Adrenal gland (tissue), 5 donors: ENCODE measurements at regions not wholly inside any gene's neighbourhood (a gene's known extent, or its start where the extent isn't known, plus 50 kb on each side); places are given as distances from the start of the nearest gene placed in this dataset.

Experiments used
- POLR2A ChIP-seq, 2 donors: fragments of 450-650 bp; IDR thresholded peaks; one replicate each; pipeline ENCODE4 v1.6.1; 2017; ENCODE audit warnings: antibody characterized with exemption in 2 of 2, mild to moderate bottlenecking in 2 of 2, moderate library complexity in 1 of 2
- TF ChIP-seq, protein P1 (sequence below), 6 experiments: fragments of 450-650 bp in 4 of 6; fragments of 200-600 bp in 2 of 6; sonication (generic) in 1 of 6; IDR thresholded peaks; 1 replicate in 5 of 6; 2 replicates in 1 of 6; pipeline versions ENCODE4 v1.5.1 to v1.8.0; 2016 to 2021; ENCODE audit warnings: antibody characterized with exemption in 6 of 6, mild to moderate bottlenecking in 2 of 6, moderate library complexity in 1 of 6
- donor health status: DM: no; HTN: no; CAD: no.

DNA sequence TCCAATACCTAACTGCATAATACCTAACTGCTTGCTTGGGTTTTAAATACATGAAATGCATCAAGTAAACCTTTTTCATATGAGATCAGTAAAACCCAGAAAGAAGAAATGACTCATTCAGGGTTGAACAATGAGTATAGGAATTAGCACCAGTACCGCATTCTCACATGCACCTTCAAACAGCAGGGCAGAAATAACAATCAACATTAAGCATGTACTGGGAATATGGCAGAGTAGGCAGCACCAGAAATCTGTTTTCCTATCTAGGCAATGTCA, 850.3 kb upstream of the SORCS1 start:
- TF ChIP-seq, protein P1, sequence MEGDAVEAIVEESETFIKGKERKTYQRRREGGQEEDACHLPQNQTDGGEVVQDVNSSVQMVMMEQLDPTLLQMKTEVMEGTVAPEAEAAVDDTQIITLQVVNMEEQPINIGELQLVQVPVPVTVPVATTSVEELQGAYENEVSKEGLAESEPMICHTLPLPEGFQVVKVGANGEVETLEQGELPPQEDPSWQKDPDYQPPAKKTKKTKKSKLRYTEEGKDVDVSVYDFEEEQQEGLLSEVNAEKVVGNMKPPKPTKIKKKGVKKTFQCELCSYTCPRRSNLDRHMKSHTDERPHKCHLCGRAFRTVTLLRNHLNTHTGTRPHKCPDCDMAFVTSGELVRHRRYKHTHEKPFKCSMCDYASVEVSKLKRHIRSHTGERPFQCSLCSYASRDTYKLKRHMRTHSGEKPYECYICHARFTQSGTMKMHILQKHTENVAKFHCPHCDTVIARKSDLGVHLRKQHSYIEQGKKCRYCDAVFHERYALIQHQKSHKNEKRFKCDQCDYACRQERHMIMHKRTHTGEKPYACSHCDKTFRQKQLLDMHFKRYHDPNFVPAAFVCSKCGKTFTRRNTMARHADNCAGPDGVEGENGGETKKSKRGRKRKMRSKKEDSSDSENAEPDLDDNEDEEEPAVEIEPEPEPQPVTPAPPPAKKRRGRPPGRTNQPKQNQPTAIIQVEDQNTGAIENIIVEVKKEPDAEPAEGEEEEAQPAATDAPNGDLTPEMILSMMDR (IDR thresholded peaks at IDR 0.05), result no peak
- TF ChIP-seq POLR2A (IDR thresholded peaks at IDR 0.05), result no peak
